Fibroblast of lung (primary cell): ENCODE measurements at regions not wholly inside any gene's neighbourhood (a gene's known extent, or its start where the extent isn't known, plus 50 kb on each side); places are given as distances from the start of the nearest gene placed in this dataset.

ENCODE experiments used
- CTCF ChIP-seq, 2 donors: IDR thresholded peaks in 1 of 2; conservative IDR thresholded peaks in 1 of 2; 1 replicate in 1 of 2; 2 replicates in 1 of 2; pipeline ENCODE4 v1.5.1; 2011 to 2012; ENCODE audit warnings: low read length in 2 of 2, control low read depth in 1 of 2, inconsistent platforms in 1 of 2, low read depth in 1 of 2, mild to moderate bottlenecking in 1 of 2
- EZH2 ChIP-seq: IDR thresholded peaks from 2 replicates; pipeline ENCODE4 v1.5.1; 2012; ENCODE audit warnings: low read length, control low read depth, mild to moderate bottlenecking; ENCODE audit errors: missing control alignments

DNA sequence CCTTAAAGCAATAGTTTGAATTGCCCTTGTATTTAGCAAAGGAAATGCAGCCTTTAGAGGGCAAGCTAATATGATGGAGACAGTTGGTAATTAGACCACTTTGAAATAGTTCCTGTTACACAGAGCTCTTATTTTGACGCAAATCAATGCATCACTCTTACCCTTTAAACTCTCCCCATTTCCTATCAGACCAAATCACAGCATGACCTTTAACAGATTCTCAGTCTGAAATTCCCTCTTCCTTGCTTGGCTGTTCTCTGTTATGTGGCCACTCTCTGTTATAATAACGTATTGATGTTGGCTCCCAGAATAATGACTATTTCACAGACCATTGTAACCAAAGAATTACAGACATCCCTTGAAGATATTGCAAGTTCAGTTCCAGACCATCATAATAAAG, 66.9 kb upstream of the NGF start:
- TF ChIP-seq CTCF (conservative IDR thresholded peaks at IDR 0.05 in 1 of 2, IDR thresholded peaks at IDR 0.05 in 1 of 2; ENCODE audit: low read depth in 1 of 2, low read length in 2 of 2) (no peak), EZH2 (no peak)
